GM13977 (cell line): ENCODE measurements at regions not wholly inside any gene's neighbourhood (a gene's known extent, or its start where the extent isn't known, plus 50 kb on each side); places are given as distances from the start of the nearest gene placed in this dataset.
"Not testable (repeated sequence)": the region's sequence is repeated elsewhere in the genome, so short reads cannot be mapped to it uniquely, and the experiment has no call there.

Experiments used
- DNase-seq: peaks from one replicate; pipeline ENCODE4 v3.0.0; 2012; ENCODE audit warnings: low spot score
- CTCF ChIP-seq: IDR thresholded peaks from 2 replicates; pipeline ENCODE4 v1.5.1; 2012; ENCODE audit warnings: mild to moderate bottlenecking, control low read depth; ENCODE audit not compliant: insufficient read depth; ENCODE audit errors: extremely low read depth, missing control alignments
- in situ Hi-C: fragments of 300-500 bp; cut with MboI; formaldehyde crosslinking; loops from one replicate; pipeline ENCODE4 v1.12.0; 2022; ENCODE audit warnings: low sequenced_read_pairs, low pct_unique_long_range_greater_than_20kb, mixed read lengths, inconsistent platforms; ENCODE audit not compliant: unreplicated experiment

GRCh38 chr9:113674436-113674835 lies 201.7 kb upstream of the ZNF618 start:
- TF ChIP-seq CTCF: no peak
- DNase-seq: no peak
- in situ Hi-C loops: loop anchor here (25.0 kb wide), 2 partner anchors 212 to 362 kb away; partner anchors contain the start of genes RGS3 and RNF183

GRCh38 chr9:113675475-113675941 lies 200.6 kb upstream of the ZNF618 start:
- no peak for TF ChIP-seq CTCF
- no peak for DNase-seq
- in situ Hi-C loops: no loop called here

GRCh38 chr9:113677057-113677456 lies 199.1 kb upstream of the ZNF618 start:
- in situ Hi-C loops: no loop called here
- DNase-seq: no peak
- no peak for TF ChIP-seq CTCF

DNA sequence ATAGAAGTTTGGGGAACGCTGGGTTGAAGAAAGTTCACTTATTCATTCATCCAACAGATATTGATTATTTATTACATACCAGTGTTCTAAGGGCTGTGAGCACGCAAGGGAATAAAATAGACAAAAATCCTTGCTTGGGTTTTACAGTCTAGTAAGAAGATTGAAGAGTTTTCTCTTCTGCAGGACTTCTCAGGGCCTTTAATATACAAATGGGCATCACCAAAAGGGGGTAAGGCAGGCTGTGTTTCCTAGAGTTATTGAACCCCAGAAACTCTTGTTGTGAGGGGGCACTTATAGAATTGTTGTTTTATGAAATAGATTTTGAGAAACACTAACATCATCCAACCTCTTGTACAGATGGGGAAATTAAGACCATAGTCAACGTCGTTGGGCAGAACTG lies 198.5 kb upstream of the ZNF618 start:
- no peak for DNase-seq
- TF ChIP-seq CTCF: no peak
- in situ Hi-C loops: no loop called here

DNA sequence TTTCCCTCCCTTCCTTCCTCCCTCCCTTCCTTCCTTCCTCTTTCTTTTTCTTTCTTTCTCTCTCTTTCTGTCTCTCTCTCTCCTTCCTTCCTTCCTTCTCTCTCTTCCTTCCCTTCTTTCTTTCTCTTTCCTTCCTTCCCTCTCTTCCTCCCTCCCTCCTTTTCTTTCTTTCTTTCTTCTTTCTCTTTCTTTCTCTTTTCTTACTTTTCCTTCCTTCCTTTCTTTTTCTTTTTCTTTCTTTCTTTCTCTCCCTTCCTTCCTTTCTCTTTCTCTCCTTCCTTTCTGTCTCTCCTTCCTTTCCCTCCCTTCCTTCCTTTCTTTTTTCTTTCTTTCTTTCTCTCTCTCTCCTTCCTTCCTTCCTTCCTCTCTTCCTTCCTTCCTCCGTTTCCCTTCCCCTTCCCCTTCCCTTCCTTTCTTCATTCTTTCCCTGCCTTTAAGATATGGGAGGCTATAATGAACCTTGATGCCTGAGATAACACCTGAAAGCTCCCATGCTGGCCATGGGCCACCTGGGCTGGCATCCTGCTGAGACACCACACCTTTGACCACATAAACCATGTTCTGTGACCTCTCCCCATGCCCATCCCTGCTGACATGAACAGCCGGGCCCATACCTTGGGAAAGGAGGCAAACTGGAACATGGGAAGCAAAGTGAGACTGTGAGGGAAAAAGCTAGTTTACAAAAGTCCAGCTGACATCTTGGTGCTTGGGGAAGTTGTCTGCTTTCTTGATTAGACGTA lies 197.8 kb upstream of the ZNF618 start:
- in situ Hi-C loops: no loop called here
- no peak for TF ChIP-seq CTCF
- DNase-seq: no peak

DNA sequence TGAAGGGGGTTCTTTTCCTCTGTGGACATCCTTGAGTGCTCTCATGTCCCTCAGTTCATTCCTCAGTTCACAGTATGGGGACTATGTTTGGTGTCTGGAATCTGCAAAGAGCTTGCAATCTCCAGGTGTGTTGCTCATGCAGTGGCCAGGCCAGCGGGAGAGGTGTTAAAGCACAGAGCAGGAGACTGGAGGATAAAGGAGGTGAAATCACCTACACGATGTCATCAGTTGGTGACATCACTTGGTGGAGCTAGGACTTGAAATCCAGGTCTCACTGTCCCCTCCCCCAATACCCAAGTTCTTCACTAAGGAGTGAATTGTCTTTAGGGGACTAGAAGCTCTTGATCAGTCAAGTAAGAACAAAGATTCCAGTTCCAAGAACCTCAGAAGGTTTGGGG lies 197.3 kb upstream of the ZNF618 start:
- no peak for DNase-seq
- in situ Hi-C loops: no loop called here
- no peak for TF ChIP-seq CTCF

GRCh38 chr9:113682297-113682771 lies 193.8 kb upstream of the ZNF618 start:
- DNase-seq: peak; percentile 70

DNA sequence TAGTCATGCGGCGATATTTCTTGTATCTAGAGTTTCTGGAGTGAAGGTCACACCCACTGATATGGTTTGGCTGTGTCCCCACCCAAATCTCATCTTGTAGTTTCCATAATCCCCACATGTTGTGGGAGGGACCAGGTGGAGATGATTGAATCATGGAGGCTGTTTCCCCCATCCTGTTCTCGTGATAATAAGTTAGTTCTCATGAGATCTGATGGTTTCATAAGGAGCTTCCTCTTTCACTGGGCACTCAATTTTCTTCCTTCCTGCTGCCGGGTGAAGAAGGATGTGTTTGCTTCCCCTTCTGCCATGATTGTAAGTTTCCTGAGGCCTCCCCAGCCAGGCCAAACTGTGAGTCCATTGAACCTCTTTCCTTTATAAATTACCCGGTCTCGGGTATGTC lies 190.5 kb upstream of the ZNF618 start:
- in situ Hi-C loops, DNase-seq: not testable (repeated sequence)

More at GRCh38 chr9:113682297-113682771, 193.8 kb upstream of the ZNF618 start:
- peak; percentile 83 for TF ChIP-seq CTCF
- in situ Hi-C loops: no loop called here
